HepG2 (cell line): ENCODE measurements at regions not wholly inside any gene's neighbourhood (a gene's known extent, or its start where the extent isn't known, plus 50 kb on each side); places are given as distances from the start of the nearest gene placed in this dataset.

Experiments used
- ATAC-seq: fragments of 200-7000 bp; cut with Tn5 transposase; 3 replicates; pipeline ENCODE4 v1.9.1; 2020; ENCODE audit warnings: mild to moderate bottlenecking, moderate library complexity
- BruUV-seq: library from RNA; stranded (reverse); fragments of 400-500 nt; replicated peaks from 2 replicates; lab custom pipeline; 2021; lab: Mats Ljungman, UMichigan
- CTCF ChIA-PET: fragments of 300-600 bp; formaldehyde crosslinking; extraction: SDS; loops from one replicate; lab custom pipeline; 2021; ENCODE audit warnings: low total read pairs, inconsistent platforms, low intra/inter-chr PET ratio; lab: Yijun Ruan, JAX
- POLR2A ChIA-PET: fragments of 350-600 bp; sonication (Branson Sonifier 250); formaldehyde crosslinking; loops from one replicate; lab custom pipeline; 2020; ENCODE audit warnings: antibody characterized with exemption, inconsistent platforms; lab: Yijun Ruan, JAX
- DNase-seq: peaks from one replicate; pipeline ENCODE4 v3.0.0-alpha.2; 2015; ENCODE audit warnings: low spot score
- FAIRE-seq: peaks from 3 replicates; lab custom pipeline; 2011; peaks lifted over from hg19 to GRCh38; lab: Jason Lieb, UNC
- H2AFZ ChIP-seq: one replicate; pipeline ENCODE4 v1.6.1; 2011; ENCODE audit warnings: low read length, inconsistent platforms
- H3K27ac ChIP-seq: fragments of 300-600 bp; 3 replicates; pipeline ENCODE4 v1.8.0; 2011; ENCODE audit warnings: mixed run types, mild to moderate bottlenecking, mixed read lengths, low read length, inconsistent platforms; ENCODE audit not compliant: insufficient read depth; ENCODE audit errors: extremely low read length
- H3K27me3 ChIP-seq, 2 experiments: fragments of 200-600 bp in 1 of 2; 2 replicates in 1 of 2; 3 replicates in 1 of 2; pipeline versions ENCODE4 v1.6.0 to v1.8.0; 2011; ENCODE audit warnings: low read length in 2 of 2, mild to moderate bottlenecking in 2 of 2, moderate library complexity in 2 of 2, inconsistent platforms in 1 of 2; ENCODE audit not compliant: insufficient read depth in 2 of 2, control insufficient read depth in 1 of 2
- H3K36me3 ChIP-seq, 2 experiments: fragments of 200-600 bp in 1 of 2; replicated peaks in 1 of 2; 2 replicates in 1 of 2; 3 replicates in 1 of 2; pipeline versions ENCODE4 v1.5.1 to v1.8.0; 2011; ENCODE audit warnings: low read length in 2 of 2, inconsistent platforms in 1 of 2; ENCODE audit not compliant: insufficient read depth in 2 of 2, control insufficient read depth in 1 of 2
- H3K4me1 ChIP-seq: 2 replicates; pipeline ENCODE4 v1.5.1; 2012; ENCODE audit warnings: low read length, inconsistent platforms; ENCODE audit not compliant: insufficient read depth
- H3K4me2 ChIP-seq: 2 replicates; pipeline ENCODE4 v1.6.0; 2011; ENCODE audit warnings: low read depth, low read length, inconsistent platforms
- H3K4me3 ChIP-seq, 3 experiments: fragments of 200-600 bp in 1 of 3; sonication (generic), shearing (Covaris generic) in 1 of 3; replicated peaks in 1 of 3; 2 replicates each; pipeline ENCODE4 v1.5.1; 2011 to 2016; ENCODE audit warnings: low read length in 3 of 3, inconsistent platforms in 2 of 3, low read depth in 2 of 3, mild to moderate bottlenecking in 2 of 3, control low read depth in 1 of 3, mixed read lengths in 1 of 3; ENCODE audit not compliant: insufficient read depth in 1 of 3
- H3K79me2 ChIP-seq: one replicate; pipeline ENCODE4 v1.6.1; 2011; ENCODE audit warnings: low read length, inconsistent platforms; ENCODE audit not compliant: insufficient read depth
- H3K9ac ChIP-seq: 2 replicates; pipeline ENCODE4 v1.6.0; 2011; ENCODE audit warnings: mild to moderate bottlenecking, low read depth, low read length, inconsistent platforms; ENCODE audit not compliant: insufficient read depth
- H3K9me3 ChIP-seq: 2 replicates; pipeline ENCODE4 v1.5.1; 2012; ENCODE audit warnings: mild to moderate bottlenecking, low read length
- H4K20me1 ChIP-seq: 2 replicates; pipeline ENCODE4 v1.6.0; 2011; ENCODE audit warnings: inconsistent platforms, mild to moderate bottlenecking, low read length, moderate library complexity; ENCODE audit not compliant: insufficient read depth
- BRCA1 ChIP-seq: sonication (generic); formaldehyde crosslinking; IDR thresholded peaks from 2 replicates; pipeline ENCODE4 v1.4.0; 2020; ENCODE audit warnings: missing genetic modification reagents
- ZNF768 ChIP-seq: sonication (generic); formaldehyde crosslinking; IDR thresholded peaks from 2 replicates; pipeline ENCODE4 v1.4.0; 2020; ENCODE audit warnings: missing genetic modification reagents
- WGBS: methylation state at CpG from one replicate; pipeline ENCODE4 v1.1.6; 2017; ENCODE audit warnings: low lambda C conversion rate; 5-methylcytosine and 5-hydroxymethylcytosine counted together
- in situ Hi-C: cut with HindIII; loops from 2 replicates; pipeline ENCODE4 v1.10.0; 2017; ENCODE audit warnings: low pct_unique_long_range_greater_than_20kb; ENCODE audit not compliant: extremely low pct_ligation_motif_present
- intact Hi-C: fragments of 100-400 bp; cut with micrococcal nuclease; formaldehyde crosslinking; loops from one replicate; pipeline ENCODE4 v1.10.0; 2022; ENCODE audit not compliant: unreplicated experiment
- TF ChIP-seq, protein P1 (sequence below): sonication (generic); formaldehyde crosslinking; IDR thresholded peaks from 2 replicates; pipeline ENCODE4 v1.4.0; 2020; ENCODE audit warnings: missing genetic modification reagents, borderline replicate concordance
- TF ChIP-seq, protein P2 (sequence below): sonication (generic); formaldehyde crosslinking; IDR thresholded peaks from 2 replicates; pipeline ENCODE4 v1.4.0; 2020; ENCODE audit warnings: missing genetic modification reagents, low read depth, mild to moderate bottlenecking, borderline replicate concordance

DNA sequence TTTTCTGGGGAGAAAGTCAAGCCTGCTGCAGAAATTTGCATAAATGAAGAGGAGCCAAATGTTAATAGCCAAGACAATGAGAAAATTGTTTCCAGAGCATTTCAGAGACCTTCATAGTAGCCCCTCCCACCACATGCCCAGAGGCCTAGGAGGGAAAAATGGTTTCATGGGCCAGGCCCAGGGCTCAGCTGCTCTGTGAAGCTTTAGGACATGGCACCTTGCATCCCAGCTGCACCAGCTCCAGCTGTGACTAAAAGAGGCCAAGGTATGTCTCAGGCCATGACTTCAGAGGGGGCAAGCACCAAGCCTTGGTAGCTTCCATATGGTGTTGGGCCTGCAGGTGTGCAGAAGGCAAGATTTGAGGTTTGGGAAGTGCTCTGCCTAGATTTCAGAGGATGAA, 258.8 kb upstream of the SATB1 start (continued):
- TF ChIP-seq, protein P1, sequence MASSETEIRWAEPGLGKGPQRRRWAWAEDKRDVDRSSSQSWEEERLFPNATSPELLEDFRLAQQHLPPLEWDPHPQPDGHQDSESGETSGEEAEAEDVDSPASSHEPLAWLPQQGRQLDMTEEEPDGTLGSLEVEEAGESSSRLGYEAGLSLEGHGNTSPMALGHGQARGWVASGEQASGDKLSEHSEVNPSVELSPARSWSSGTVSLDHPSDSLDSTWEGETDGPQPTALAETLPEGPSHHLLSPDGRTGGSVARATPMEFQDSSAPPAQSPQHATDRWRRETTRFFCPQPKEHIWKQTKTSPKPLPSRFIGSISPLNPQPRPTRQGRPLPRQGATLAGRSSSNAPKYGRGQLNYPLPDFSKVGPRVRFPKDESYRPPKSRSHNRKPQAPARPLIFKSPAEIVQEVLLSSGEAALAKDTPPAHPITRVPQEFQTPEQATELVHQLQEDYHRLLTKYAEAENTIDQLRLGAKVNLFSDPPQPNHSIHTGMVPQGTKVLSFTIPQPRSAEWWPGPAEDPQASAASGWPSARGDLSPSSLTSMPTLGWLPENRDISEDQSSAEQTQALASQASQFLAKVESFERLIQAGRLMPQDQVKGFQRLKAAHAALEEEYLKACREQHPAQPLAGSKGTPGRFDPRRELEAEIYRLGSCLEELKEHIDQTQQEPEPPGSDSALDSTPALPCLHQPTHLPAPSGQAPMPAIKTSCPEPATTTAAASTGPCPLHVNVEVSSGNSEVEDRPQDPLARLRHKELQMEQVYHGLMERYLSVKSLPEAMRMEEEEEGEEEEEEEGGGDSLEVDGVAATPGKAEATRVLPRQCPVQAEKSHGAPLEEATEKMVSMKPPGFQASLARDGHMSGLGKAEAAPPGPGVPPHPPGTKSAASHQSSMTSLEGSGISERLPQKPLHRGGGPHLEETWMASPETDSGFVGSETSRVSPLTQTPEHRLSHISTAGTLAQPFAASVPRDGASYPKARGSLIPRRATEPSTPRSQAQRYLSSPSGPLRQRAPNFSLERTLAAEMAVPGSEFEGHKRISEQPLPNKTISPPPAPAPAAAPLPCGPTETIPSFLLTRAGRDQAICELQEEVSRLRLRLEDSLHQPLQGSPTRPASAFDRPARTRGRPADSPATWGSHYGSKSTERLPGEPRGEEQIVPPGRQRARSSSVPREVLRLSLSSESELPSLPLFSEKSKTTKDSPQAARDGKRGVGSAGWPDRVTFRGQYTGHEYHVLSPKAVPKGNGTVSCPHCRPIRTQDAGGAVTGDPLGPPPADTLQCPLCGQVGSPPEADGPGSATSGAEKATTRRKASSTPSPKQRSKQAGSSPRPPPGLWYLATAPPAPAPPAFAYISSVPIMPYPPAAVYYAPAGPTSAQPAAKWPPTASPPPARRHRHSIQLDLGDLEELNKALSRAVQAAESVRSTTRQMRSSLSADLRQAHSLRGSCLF (CRISPR knock-in tag): no peak
- no peak for TF ChIP-seq ZNF768 (CRISPR knock-in tag)
- TF ChIP-seq, protein P2, sequence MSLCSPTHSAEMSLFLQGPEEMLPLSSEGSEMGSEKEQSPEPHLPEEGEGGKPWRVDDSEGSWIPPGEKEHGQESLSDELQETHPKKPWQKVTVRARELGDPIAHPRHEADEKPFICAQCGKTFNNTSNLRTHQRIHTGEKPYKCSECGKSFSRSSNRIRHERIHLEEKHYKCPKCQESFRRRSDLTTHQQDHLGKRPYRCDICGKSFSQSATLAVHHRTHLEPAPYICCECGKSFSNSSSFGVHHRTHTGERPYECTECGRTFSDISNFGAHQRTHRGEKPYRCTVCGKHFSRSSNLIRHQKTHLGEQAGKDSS (CRISPR knock-in tag): no peak

DNA sequence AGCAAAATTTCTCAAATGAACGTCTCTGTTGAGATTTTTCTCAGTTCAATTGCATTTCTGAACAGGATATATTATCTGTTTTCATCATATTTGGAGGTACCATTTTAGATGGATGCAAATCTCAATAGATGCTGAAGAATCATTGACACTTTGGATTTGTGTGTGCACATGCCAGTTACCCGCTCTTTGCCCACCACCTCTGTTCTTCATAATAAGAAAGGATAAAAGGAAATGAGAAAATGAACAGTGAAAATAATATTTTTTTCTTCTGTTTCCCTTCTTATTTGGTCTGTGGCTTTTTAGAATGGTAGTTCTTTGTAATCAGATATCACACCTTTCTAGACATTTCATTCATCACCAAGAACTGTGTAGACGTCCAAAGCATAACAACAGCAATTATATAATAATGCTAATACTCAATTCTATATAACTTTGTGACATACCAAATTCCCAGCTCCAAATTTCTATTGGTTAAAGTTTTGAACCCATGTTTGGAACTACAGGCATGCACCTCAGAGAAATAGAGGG, 256.7 kb upstream of the SATB1 start:
- Histone ChIP-seq H3K9me3 (peaks cover 40% of the 10 kb centered on the region), H3K4me3 (no peak overlapping the region), H3K36me3 (no peaks in the 10 kb centered on the region), H4K20me1 (no peaks in the 10 kb centered on the region), H3K27me3 (no peaks in the 10 kb centered on the region), H3K9ac (no peak overlapping the region), H3K4me2 (no peak overlapping the region), H3K4me1 (no peaks in the 10 kb centered on the region), H3K79me2 (no peaks in the 10 kb centered on the region), H3K27ac (no peak overlapping the region), H2AFZ (no peak overlapping the region)
- in situ Hi-C loops (no loop called here), intact Hi-C loops (no loop called here)
- FAIRE-seq (no peak), ATAC-seq (no peak), DNase-seq (no peak)
- no peak for TF ChIP-seq BRCA1 (CRISPR knock-in tag)
- ChIA-PET CTCF (no interaction called here), POLR2A (no interaction called here)
- 2% methylated on average over 3 of the region's 3 CpGs for WGBS
- BruUV-seq: no TSS peak
